GM19025 (cell line): ENCODE measurements at regions not wholly inside any gene's neighbourhood (a gene's known extent, or its start where the extent isn't known, plus 50 kb on each side); places are given as distances from the start of the nearest gene placed in this dataset.

Experiments
- ATAC-seq: cut with Tn5 transposase; IDR thresholded peaks from one replicate; pipeline ENCODE4 v1.9.1; 2021; ENCODE audit warnings: mild to moderate bottlenecking, low read depth, moderate library complexity; ENCODE audit not compliant: unreplicated experiment

DNA sequence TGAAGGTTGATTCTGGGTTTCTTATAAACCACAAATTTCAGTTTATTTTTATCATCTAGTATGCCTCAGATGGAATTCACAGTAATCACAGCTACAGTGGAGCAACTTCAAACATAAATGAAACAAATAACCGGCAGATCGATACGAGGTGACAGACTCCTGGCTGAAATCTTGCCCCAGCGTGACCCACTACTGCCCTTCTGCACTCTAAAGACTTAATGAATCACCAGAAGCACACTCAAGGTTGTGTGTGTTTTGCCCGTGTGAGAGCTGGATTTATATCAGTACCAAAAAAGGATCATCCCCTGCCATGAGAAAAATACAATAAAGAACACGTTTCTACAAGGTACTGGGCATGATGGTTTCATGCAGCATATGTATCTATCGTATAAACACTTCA, 161.7 kb downstream of the KLF12 start:
- ATAC-seq = no peak

DNA sequence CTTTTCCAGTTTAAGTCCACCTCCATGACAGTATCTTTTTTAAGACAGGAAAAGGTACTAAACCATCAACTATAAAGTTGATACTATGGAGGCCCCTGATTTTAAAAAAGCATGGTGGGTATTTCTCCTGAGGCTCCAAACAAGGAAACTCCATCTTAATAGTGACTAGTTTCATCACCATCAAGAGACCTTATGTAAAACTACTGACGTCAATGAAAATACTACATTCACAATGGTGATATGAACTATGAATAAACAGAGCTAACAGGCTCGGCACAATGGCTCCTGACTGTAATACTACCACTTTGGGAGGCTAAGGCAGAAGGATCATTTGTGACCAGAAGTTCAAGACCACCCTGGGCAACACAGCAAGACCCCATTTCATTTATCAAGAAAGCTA, 162.7 kb downstream of the KLF12 start:
- ATAC-seq = no peak

DNA sequence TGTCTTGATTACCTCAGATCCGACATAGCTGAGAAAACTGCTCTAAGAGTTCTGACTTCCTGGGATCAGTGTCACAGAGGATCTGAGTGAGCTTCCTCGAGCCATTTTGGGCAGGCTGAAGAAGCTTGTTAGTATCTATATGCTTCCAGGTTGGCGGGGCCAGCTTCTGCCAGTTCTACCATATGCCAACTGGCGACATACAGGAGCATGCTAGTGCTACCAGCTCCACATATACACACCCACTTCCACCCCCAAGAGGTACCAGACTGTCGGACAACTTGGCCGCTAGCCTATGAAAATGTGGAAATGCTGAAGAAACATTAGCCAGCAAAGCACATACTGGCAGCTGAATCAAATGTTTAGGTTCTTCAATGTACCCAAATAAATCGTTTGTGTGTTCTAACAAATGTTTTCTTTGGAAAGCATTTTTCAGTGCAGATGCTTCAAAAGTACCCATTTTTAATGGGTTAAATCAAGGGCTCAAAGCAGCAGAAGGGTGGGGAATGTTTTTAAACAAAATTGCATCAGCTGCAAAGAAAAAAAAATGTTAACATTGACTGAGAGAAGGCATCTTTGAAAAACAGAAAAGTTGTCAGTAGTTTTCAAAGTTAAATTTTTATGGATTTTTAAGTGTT, 163.7 kb downstream of the KLF12 start:
- ATAC-seq = no peak

DNA sequence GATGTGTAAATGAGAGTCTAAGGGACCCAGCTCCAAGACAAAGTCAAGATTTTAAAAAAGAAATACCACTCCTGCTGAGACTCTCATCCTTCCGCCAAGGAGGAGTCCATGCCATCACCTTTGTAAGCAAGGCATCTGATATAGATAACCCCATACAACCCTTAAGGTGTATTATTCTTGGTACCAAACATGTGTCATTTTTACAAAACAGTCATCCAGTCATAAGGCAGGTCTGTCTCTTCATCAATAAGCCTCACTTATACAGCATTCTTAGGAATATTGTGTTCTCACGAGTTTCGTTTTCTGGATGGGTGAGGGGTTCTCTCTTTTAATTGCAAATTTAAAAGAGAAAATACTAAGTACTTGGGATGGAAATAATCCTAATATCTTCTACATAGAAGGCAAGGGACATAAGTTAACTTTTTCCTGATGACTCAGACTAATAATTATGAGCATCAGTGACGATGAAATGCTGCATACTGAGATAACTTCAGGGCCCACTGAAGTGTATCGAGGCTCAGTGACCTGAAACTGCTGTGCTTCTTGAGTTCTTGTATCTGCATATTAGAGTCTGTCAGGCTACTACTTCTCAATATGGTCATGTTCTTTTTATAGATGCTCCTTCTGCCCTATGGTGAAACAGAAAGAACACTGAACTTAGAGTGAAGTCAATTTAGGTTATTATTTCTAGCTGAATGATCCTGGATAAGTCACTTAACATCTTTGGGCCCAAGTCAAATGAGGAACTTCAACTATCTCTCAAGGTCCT, 166.6 kb downstream of the KLF12 start:
- peak; percentile 98 for ATAC-seq

DNA sequence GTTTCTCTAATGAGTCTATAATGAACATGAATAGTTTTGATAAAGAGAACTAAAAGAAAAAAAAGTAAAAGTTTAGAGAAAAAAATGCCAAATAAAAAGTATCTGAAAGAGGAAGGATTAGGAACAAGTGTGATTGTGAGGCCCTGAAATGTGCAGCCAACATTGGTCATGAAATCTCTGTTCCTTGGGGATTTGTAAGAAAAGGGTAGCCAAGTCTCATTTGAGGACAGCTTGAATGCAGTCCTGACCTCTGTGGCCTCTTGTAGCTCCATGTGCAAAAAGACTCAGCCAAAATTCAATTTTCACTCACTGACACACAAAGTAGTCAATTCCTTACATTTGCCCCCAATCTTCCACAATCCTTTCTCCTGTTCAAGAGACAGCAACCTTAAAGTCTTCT, 167.9 kb downstream of the KLF12 start:
- no peak for ATAC-seq

DNA sequence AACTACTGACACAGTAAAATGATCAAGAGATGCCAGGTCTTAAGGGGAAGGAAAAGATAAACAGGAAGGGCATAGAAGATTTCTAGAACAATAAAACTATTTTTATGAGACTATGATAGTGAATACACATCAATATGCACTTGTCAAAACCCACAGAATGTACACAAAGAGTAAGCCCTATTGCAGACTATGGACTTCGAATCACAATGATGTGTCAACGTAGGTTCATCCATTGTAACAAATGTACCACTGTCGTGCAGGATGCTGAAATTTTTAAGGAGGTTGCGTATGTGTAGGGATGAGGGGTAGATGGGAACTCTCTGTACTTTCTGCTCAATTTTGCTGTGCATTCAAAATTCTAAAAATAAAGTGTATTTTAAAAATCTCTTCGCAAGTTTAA, 171.9 kb downstream of the KLF12 start:
- ATAC-seq = no peak

DNA sequence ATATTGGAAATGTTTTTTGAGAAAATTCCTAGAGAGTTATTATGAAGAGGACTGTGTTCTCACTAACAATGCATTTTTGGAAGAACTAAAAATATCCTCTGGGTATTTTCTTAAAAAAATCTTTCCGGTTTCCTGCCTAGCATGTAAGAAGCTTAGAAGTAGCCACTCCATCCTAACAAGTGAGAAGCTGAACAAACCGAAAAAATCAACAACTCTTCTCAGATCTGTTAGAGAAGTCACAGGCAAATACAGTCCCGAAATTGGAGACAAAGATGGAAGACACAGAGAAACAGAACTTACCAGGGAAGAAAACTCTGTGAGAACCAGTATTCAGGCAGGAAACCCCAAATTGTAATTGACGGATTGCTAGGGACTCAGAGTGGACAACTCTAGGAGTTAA, 173.0 kb downstream of the KLF12 start:
- ATAC-seq = no peak

DNA sequence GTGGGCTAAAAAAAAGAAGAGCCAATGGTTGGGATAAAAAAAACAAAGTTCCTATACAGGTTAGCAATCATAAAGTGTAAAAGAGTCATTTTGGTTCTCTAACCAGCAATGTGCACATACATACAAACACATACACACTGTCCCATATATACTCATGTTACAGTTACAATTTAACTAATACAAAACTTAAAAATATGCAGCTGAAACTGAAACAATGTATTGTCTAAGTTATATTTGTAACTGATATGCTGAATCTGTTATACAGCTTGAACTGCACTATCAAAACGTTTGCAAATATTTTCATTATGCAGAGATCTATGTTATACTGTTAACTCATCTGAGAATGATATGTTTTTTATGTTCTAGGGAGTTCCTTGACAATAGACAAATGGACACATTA, 173.7 kb downstream of the KLF12 start:
- ATAC-seq = no peak

DNA sequence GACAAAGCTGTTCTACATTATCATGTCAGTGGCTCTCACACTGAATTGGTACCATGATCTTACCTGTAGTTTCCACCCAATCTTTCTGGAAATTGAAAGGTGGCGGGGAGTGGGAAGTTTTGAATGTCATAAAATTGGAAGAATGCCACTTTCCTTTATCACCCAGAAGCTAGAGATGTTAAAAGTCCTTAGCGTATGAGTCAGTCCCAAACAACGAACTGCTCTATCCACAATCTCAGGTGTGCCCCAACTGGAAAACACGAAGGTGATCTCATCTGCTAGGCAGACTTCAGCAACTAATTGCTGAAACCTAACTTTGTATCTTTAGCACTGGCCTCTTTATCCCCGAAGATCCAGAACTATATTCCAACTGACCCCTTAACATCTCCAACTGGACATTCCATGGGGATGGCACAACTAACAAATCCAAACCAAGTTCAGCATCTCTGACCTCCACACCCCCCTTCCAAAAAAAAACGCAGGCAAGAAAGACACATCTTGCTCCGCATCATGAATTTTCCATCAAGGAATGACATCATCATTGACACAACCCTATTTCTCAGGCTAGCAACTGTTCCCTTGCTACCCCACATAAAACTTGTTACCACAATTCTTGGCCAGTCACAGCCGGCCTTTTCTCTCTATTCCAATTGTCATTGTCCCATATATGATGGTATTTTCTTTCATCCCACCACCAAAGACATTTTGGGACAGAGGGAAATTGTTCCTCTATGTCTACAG, 175.4 kb downstream of the KLF12 start:
- ATAC-seq = no peak

DNA sequence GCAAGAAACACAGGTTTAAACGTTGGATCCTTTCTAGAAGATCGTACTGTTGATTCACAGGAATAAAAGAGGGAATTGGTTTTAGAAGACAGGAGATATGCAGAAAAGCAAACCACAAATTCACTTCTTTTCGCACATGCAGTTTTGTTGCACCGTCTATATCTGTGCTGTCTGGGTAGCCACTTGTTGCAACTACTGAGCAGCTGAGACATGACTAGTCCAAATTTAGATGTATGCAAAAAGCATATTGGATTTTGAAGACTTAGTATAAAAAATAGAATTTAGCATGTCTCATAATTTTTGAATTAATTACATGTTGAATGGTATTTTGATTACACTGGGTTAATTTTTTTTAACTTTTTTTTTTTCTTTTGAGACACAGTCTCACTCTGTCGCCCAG, 176.3 kb downstream of the KLF12 start:
- ATAC-seq = no peak

DNA sequence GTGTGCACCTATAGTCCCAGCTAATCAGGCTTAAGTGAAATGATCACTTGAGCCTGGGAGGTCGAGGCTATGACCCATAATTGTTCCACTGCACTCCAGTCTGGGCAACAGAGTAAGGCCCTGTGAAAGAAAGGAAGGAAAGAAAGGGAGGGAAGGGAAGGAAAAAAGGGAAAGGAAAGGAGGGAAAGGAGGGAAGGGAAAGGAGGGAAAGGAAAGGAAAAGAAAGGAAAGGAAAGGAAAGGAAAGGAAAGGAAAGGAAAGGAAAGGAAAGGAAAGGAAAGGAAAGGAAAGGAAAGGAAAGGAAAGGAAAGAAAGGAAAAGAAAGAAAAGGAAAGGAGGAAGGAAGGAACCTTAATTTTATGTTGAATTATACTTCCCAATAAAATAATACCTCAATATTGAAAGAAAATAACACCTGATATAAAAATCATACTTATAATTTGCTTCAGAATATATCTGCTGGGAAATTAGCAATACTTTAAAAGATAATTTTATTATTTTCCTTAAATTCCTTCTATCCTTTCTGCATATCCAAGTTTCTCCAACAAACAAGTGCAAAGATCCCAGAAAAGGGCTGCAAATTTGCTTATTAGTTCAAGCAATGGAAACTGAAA, 177.3 kb downstream of the KLF12 start:
- ATAC-seq = no peak

DNA sequence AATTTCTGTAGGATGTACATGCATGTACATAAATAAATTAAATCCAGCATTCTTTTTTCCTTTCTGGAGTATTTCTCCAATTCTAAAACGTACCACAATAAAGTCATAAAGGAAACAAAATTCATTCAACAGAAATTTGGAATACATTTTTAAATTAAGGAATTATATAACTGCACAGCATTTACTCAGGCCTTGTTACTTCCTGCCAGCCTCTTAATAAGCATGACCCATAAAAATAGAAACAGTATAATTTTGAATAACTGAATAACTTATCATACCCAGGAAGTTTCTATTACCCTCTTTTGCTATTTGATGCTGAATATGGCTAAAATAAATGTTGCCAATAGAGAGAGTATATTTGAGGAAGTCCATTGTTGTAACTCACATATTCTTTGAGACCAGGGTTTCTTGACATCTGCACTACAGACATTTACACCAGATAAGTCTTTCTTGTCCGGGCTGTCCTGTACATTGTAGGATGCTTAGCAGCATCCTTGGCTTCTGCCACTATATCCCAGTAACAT, 178.2 kb downstream of the KLF12 start:
- no peak for ATAC-seq

DNA sequence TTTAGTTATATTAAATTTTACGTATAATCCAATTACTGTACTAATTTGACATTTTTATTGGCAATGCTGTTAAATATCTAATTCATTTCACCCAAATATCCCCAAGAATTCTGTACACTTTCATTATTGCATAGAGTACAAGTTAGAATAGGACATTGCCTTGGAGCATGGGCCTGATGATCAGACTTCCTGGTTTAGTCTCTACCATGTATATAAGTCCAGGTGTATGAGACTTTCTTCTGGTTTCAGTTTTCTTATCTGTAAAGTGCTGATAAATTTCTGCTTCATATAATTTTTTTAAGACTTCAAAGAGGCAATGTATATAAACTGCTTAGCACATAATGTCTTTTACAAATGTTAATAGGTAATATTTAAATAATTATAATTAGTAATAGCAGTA, 179.4 kb downstream of the KLF12 start:
- ATAC-seq = no peak

DNA sequence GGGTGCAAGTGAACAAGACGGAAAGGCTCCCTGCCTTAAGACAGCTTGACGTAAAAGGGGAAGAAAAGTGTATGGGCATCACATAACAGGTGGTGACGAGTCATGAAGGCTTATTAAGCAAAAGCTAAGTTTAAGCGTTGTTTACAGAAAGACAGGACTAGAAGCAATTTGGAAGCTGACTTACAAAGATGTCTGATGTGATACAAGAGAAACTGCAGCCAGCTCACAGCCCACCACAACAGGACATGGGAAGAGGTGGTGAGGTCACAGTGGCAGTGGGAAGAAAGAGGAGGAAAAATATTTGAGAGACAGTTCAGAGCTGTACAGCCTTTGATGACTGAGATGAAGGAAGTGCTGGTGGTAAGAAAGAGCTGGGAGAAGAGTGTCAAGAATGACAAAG, 181.6 kb downstream of the KLF12 start:
- no peak for ATAC-seq

DNA sequence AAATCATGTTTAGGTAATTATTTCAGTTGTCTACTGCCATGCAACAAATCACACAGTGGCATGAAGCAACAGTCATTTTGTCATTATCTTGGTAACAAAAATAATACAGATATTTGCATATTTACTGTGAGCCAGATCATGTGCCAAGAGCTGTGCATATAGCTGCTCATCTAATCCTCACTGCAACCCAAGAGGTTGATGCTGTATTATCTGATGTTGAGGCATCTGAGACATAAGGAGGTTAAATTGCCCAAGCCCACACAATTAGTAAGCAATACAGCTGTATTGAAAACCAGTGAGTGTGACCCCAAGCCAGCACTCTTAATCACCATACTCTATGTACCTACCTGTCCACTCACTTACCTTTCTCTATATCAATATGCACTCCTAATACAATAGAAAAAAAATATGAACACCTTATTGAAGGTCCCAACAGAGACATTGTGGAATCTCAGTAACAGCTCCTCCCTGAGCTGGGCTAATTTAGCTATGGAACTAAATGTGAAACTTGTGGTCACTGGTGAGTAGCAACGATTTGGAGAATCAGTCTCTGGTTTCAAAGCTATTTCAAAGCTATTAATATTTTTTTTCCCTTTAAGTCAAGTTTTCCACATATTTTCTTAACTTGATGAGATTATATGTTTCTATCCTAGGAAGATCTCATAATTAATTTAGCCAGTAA, 185.2 kb downstream of the KLF12 start:
- ATAC-seq = no peak

DNA sequence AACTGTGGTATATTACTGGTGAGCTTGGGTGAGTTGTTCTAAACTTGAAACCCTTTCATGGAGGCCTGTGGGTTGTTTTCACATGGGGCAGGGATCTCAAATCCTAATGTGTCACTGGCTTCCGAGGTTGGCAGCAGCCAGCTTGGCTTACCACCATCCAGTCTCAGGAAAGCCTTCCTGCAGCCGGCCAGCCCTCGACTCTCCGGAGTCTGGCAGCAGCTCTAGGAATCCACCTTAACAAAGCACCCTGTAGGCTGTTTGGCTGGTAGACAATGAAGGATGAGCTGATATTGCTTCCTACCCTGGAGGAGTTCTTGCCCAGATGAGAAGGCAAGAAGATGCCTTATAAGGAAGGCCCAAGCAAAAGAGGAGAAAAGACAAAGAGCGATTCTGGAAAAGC, 188.3 kb downstream of the KLF12 start:
- ATAC-seq = no peak

DNA sequence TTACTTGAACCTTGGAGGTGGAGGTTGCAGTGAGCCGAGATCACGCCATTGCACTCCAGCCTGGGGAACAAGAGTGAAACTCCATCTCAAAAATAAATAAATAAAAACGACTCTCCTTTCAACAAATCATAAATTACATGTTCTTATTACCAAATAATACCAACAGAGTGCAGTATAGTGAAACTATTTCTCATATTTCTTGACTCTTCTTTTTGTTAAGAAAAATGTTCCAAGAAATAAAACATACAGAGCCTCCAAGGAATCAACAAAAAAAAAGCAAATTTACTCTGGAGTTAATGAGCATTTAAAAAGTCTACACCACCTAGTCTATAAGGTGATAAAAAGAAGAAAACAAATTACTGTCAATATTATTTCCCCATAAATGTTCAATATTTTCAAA, 188.8 kb downstream of the KLF12 start:
- ATAC-seq = no peak

DNA sequence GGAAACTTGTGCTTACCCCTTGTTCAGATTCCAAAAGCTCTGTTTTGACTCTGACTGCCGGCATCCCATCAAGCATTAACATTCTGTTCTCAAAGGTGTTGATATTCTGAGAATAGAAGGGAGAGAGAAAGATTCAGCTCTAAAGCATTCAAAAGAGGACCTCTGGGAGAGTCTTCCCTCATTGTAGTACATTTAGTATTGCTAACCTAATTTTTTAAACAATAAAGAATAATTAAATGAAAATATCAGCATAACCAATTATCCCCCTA, 190.3 kb downstream of the KLF12 start:
- ATAC-seq = no peak

DNA sequence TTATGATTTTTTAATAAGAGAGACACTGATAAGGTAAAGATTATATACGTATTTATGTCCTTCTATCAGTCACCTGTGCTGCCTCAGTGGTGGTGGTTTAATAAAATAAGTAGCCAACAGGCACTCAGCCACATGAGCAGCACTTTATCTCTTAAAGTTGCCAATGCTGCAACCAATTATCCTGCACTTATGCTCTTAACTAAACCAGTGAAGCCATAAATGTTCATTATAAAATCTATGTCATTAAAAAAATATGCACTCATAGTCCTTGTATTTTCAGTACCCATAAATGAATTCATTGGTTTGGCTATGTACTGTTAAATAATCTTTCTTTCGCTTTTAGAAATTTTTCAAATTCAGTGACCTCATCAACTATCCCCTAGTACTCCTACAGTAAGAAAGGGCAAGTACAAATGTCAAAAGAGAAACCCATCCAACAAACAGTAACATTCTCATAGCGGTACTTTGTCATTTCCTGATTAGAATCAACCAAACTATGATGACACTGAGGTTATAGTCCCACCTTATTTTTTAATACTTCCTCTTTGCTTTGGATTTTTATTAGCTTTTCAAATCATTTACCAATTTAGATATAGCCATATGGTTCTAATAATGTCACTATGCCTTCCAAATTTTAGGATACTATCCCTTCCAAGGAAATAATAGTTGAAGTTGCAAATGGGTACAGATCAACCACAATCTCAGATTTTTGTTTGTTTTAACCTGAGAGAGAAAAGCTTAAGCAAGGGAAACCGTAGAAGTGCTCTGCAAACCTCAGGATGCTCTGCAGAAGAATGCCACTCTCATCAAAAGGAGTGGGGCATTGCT, 190.9 kb downstream of the KLF12 start:
- ATAC-seq = peak; percentile 89

DNA sequence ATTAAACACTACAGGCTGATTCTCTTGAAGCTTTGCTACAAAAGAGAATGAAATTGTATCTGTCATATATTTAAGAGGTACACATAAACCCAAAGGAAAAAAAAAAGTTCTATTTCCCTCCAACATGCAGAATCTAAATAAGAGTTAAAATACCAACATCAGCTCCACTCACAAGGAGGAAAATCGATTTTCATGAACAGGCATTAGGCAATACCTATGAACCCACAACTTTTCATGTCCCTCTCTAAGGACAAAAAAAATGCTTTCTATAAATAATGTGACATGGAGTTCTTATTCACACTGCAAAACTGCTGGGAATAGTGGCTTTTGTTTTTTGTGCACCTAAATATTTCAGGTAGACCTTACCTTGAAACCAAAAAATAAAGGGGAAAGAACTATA, 192.5 kb downstream of the KLF12 start:
- no peak for ATAC-seq
